Skeletal muscle satellite cell (primary cell): ENCODE measurements at regions not wholly inside any gene's neighbourhood (a gene's known extent, or its start where the extent isn't known, plus 50 kb on each side); places are given as distances from the start of the nearest gene placed in this dataset.
"Not testable (repeated sequence)": the region's sequence is repeated elsewhere in the genome, so short reads cannot be mapped to it uniquely, and the experiment has no call there.

ENCODE experiments used
- H3K27me3 ChIP-seq: 2 replicates; pipeline ENCODE4 v1.7.0; 2013; ENCODE audit warnings: low read length; ENCODE audit not compliant: control insufficient read depth, insufficient read depth
- H3K36me3 ChIP-seq: 2 replicates; pipeline ENCODE4 v1.7.0; 2013; ENCODE audit warnings: mild to moderate bottlenecking, control low read depth, low read length; ENCODE audit not compliant: insufficient read depth
- H3K4me1 ChIP-seq: 2 replicates; pipeline ENCODE4 v1.7.0; 2013; ENCODE audit warnings: low read length; ENCODE audit not compliant: control insufficient read depth, insufficient read depth
- H3K4me2 ChIP-seq: 2 replicates; pipeline ENCODE4 v1.7.0; 2013; ENCODE audit warnings: mild to moderate bottlenecking, low read length
- H3K4me3 ChIP-seq: 2 replicates; pipeline ENCODE4 v1.7.0; 2013; ENCODE audit warnings: low read length
- H3K9ac ChIP-seq: 2 replicates; pipeline ENCODE4 v1.7.0; 2013; ENCODE audit warnings: mild to moderate bottlenecking, low read depth, low read length, moderate library complexity
- H3K9me3 ChIP-seq: replicated peaks from 2 replicates; pipeline ENCODE4 v1.7.0; 2013; ENCODE audit warnings: mild to moderate bottlenecking, control low read depth, low read length

DNA sequence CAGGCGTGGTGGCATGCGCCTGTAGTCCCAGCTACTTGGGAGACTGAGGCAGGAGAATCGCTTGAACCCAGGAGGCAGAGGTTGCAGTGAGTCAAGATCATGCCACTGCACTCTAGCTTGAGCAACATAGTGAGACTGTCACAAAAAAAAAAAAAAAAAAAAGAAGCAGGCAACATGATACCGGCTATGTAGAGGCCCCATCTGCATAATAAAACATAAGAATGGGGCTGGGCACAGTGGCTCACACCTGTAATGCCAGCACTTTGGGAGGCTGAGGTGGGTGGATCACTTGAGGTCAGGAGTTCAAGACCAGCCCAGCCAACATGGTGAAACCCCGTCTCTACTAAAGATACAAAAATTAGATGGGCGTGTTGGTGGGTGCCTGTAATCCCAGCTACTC lies 304.7 kb downstream of the GJA1 start:
- H3K4me3 ChIP-seq, H3K4me2 ChIP-seq, H3K36me3 ChIP-seq, H3K9me3 ChIP-seq, H3K4me1 ChIP-seq, H3K27me3 ChIP-seq, H3K9ac ChIP-seq: not testable (repeated sequence)

DNA sequence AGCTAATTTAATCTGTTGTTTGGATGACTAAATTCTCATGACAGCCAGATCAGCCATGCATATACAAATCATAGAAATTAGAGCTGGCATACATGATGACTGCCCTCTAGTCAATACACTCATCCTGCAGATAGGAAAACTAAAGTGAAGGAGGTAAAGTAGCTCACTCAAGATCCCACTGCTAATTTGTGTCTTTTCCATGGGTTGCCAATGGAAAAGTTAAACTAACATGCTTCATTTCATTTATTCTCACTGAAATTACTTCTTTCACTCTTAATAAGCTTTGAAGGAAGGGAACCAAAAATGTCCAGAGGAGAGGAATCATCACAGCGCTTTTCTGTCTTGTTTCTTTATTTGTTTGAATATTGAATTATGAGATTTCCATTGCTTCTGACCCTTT lies 308.2 kb downstream of the GJA1 start:
- peaks cover 5% of the 10 kb centered on the region for H3K4me1 ChIP-seq
- H3K36me3 ChIP-seq = no peaks in the 10 kb centered on the region
- no peaks in the 10 kb centered on the region for H3K27me3 ChIP-seq
- H3K9me3 ChIP-seq = no peaks in the 10 kb centered on the region
- H3K4me3 ChIP-seq = no peak overlapping the region
- no peak overlapping the region for H3K9ac ChIP-seq
- no peak overlapping the region for H3K4me2 ChIP-seq

DNA sequence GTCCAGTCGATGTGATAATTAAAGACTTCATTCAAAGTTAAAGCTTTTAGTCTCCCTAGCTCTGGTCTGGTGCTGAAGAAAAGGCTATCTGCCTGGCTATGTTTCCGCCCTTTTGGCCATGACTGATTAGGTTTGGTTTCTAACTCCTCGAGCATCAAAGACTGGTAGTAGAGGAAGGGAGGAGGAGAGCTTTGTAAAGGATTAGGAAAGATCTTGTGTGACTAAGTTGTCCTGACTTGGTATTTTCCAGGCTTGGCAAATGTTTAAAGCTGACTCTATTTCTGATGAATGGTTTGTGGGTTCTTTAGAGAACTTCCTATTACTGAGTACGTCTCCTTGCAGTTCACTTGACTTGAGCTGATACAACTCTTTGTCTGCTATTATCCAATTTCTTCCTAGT lies 312.9 kb downstream of the GJA1 start:
- Histone ChIP-seq H3K4me1 (peaks cover 9% of the 10 kb centered on the region), H3K4me2 (peak overlapping the region; percentile 6), H3K9ac (no peak overlapping the region), H3K9me3 (no peaks in the 10 kb centered on the region), H3K4me3 (no peak overlapping the region), H3K27me3 (no peaks in the 10 kb centered on the region), H3K36me3 (no peaks in the 10 kb centered on the region)

DNA sequence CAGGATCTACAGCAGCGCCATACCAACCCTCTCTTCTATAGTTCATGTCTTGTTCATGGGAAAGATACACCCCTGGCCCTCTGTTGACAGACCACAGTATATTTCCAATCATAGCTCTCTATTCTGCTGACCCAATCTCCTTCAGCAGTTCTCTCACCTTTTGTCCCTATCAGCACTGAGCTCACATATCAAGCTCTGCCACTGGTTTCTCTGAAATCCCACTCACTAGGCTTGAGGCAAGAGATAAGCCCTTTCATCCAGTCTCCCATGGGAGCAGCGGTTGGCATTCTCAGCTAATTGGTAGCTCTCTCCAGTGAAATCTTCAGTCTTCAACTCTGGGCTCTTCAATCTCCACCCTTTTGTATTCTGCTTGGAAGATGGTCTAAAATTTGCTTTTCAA lies 313.4 kb downstream of the GJA1 start:
- Histone ChIP-seq H3K4me3 (no peak overlapping the region), H3K9ac (no peak overlapping the region), H3K27me3 (no peaks in the 10 kb centered on the region), H3K4me2 (no peak overlapping the region), H3K9me3 (no peaks in the 10 kb centered on the region), H3K4me1 (peaks cover 9% of the 10 kb centered on the region), H3K36me3 (no peaks in the 10 kb centered on the region)

DNA sequence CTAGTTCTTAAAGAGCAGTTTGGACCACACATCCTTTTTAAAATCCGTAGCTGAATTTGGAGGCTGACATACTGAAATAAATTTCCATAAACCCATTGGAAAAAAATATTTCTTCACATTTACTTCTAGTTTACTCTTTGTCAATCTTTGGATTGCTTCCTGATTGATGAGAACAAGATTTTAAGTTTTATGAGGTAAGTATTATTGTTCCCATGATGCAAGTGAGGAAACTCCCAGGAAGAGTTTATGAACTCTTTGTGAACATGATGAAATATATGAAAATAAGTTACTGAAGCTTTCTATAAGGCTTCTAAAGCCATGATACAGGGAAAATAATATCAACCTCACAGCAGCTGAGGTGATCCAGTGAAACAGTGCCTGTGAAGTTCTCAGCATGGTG lies 320.0 kb downstream of the GJA1 start:
- no peaks in the 10 kb centered on the region for H3K36me3 ChIP-seq
- no peaks in the 10 kb centered on the region for H3K27me3 ChIP-seq
- no peaks in the 10 kb centered on the region for H3K4me1 ChIP-seq
- H3K4me3 ChIP-seq = no peak overlapping the region
- no peaks in the 10 kb centered on the region for H3K9me3 ChIP-seq
- no peak overlapping the region for H3K4me2 ChIP-seq
- H3K9ac ChIP-seq = no peak overlapping the region

DNA sequence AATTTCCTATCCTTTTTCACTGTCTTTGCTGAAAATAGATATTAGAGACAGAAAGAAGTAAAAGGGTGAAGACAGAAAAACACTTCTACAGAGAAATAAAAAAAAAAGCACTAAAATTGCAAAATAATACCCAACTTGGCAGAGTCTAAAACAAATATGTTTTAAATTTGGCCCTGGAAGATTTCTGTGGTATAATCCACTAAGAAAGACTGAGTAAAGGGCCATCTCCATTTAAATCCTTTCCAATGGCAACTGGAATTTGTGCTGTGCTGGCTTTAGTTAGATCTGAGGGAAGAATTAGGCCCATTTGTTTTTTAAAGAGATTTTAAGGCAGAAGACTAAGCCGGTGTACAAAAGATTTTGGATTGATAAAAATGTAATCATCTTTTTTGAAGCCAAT lies 321.2 kb downstream of the GJA1 start:
- Histone ChIP-seq H3K4me1 (no peaks in the 10 kb centered on the region), H3K9ac (no peak overlapping the region), H3K27me3 (no peaks in the 10 kb centered on the region), H3K4me3 (no peak overlapping the region), H3K36me3 (no peaks in the 10 kb centered on the region), H3K9me3 (no peaks in the 10 kb centered on the region), H3K4me2 (no peak overlapping the region)

DNA sequence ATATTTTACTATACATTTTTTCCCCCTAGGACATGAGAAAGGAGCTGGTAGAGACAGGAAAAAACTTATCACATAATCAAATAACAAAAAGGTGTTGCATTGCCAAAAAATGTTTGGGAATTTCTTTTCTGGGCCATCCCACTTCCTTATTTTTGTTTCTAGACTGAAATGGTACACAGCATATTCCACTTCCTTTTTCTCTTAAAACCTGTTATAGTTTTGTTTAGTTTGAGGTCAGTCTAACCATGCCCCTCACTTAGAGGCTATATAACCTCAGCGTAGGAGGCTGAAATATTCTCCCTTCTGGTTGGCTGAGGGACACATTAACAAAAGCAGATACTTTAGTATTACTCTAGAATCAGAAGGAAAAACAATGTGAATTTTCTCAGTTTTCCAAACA lies 323.9 kb downstream of the GJA1 start:
- no peaks in the 10 kb centered on the region for H3K4me1 ChIP-seq
- no peaks in the 10 kb centered on the region for H3K9me3 ChIP-seq
- H3K4me2 ChIP-seq = no peak overlapping the region
- no peak overlapping the region for H3K9ac ChIP-seq
- H3K36me3 ChIP-seq = no peaks in the 10 kb centered on the region
- no peaks in the 10 kb centered on the region for H3K27me3 ChIP-seq
- H3K4me3 ChIP-seq = no peak overlapping the region

DNA sequence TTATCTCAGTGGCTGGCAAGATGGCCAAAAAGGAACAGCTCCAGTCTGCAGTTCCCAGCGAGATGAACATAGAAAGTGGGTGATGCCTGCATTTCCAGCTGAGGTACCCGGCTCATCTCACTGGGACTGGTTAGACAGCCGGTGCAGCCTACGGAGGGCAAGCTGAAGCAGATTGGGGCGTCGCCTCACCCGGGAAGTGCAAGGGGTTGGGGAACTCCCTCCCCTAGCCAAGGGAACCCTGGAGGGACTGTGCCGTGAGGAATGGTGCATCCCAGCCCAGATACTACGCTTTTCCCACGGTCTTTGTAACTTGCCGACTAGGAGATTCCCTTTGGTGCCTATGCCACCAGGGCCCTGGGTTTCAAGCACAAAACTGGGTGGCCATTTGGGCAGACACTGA lies 324.7 kb downstream of the GJA1 start:
- Histone ChIP-seq H3K4me1 (no peaks in the 10 kb centered on the region), H3K4me3 (no peak overlapping the region), H3K4me2 (no peak overlapping the region), H3K9me3 (no peaks in the 10 kb centered on the region), H3K9ac (no peak overlapping the region), H3K27me3 (no peaks in the 10 kb centered on the region), H3K36me3 (no peaks in the 10 kb centered on the region)

DNA sequence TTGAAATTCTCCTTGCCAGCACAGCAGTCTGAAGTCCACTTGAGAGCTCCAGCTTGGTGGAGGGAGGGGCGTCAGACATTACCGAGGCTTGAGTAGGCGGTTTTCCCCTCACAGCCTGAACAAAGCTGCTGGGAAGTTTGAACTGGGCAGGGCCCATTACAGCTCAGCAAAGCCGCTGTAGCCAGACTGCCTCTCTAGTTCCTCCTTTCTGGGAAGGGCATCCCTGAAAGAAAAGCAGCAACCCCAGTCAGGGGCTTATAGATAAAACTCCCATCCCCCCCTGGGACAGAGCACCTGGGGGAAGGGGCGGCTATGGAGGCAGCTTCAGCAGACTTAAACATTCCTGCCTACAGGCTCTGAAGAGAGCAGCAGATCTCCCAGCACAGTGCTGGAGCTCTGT lies 325.3 kb downstream of the GJA1 start:
- no peak overlapping the region for H3K4me3 ChIP-seq
- H3K4me1 ChIP-seq = no peaks in the 10 kb centered on the region
- no peaks in the 10 kb centered on the region for H3K27me3 ChIP-seq
- H3K9ac ChIP-seq = no peak overlapping the region
- H3K9me3 ChIP-seq = no peaks in the 10 kb centered on the region
- no peak overlapping the region for H3K4me2 ChIP-seq
- H3K36me3 ChIP-seq = no peaks in the 10 kb centered on the region

DNA sequence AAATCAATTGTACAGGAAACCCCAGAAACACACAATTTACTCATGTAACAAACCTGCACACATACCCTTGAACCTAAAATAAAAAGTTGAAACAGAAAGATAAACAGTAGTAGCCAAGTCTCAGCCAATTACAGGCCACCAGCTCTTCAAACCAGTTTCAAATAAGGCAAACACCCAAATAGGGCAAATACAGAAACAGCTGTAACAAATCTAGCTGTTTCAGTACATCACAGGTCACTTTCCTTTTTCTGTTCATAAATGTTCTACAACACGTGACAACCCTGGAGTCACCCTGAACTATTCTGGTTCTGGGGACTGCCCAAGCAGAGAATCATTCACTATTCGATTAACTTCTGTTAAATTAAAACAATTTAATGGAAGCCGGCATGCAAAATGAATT lies 329.0 kb downstream of the GJA1 start:
- Histone ChIP-seq H3K9me3 (no peaks in the 10 kb centered on the region), H3K9ac (no peak overlapping the region), H3K4me1 (no peaks in the 10 kb centered on the region), H3K27me3 (no peaks in the 10 kb centered on the region), H3K36me3 (no peaks in the 10 kb centered on the region), H3K4me3 (no peak overlapping the region), H3K4me2 (no peak overlapping the region)

DNA sequence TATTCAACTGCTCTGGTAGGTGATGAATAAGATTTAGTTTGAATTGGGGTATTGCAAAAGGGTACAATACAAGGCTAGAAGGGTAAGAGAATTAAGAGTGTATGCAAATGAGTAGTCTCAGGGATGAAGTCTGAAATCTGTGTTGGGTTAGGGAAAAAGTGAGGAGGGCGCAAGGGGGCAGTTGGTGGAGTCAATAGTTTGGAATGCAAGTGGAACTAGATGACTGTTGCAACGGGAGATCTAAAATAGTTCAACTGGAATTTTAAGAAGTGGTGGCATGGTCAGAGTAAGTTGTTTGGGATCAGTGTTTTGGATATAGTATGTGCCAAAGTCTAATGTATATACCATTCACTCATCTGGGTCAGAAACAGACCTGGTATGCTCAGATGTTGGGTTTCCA lies 329.6 kb downstream of the GJA1 start:
- no peak overlapping the region for H3K4me3 ChIP-seq
- no peaks in the 10 kb centered on the region for H3K4me1 ChIP-seq
- H3K4me2 ChIP-seq = no peak overlapping the region
- no peaks in the 10 kb centered on the region for H3K36me3 ChIP-seq
- no peaks in the 10 kb centered on the region for H3K27me3 ChIP-seq
- no peaks in the 10 kb centered on the region for H3K9me3 ChIP-seq
- no peak overlapping the region for H3K9ac ChIP-seq

DNA sequence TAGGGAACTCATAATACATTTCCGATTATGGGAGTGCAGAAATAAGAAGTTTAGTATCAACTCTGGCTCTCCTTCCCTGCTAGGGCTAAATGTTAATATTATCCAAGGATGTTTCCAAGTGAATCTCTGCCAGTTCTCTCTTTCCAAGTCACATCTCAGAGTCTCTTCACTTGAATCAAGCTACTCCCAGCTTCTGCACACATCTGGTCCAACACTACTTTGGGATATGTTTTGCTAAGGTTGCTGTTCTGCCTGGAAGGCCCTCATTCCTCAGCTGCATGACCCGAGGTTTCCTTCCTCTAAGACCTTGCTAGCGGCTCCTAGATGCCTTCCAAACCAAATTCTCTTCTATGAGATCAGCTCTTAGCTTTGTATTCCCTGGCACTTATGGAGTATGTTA lies 331.8 kb downstream of the GJA1 start:
- H3K9ac ChIP-seq = no peak overlapping the region
- no peaks in the 10 kb centered on the region for H3K4me1 ChIP-seq
- no peaks in the 10 kb centered on the region for H3K9me3 ChIP-seq
- H3K4me2 ChIP-seq = no peak overlapping the region
- H3K36me3 ChIP-seq = no peaks in the 10 kb centered on the region
- no peaks in the 10 kb centered on the region for H3K27me3 ChIP-seq
- no peak overlapping the region for H3K4me3 ChIP-seq

DNA sequence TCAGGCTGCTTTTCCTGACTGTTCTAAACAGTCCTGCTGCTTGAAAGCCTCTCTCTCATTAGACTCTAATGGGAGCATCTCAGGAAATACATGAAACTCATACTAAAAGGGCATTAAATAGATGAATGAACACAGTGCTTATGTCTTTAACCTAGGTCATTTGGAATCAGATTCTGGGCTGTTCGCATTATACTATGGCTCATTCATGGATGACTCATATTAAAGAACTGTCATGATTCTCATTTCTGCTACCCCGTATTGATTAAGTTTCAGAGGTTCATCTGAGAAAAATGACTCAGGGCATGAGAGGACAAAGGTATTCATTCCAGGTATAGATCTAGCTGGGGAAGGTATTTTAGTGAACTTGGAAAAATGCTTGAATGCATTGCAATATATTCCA lies 335.5 kb downstream of the GJA1 start:
- H3K4me1 ChIP-seq = no peaks in the 10 kb centered on the region

More for the DNA sequence above, 335.5 kb downstream of the GJA1 start:
- Histone ChIP-seq H3K4me2 (no peak overlapping the region), H3K27me3 (no peaks in the 10 kb centered on the region), H3K9me3 (no peaks in the 10 kb centered on the region), H3K36me3 (no peaks in the 10 kb centered on the region), H3K4me3 (no peak overlapping the region), H3K9ac (no peak overlapping the region)
